GM23338 (cell line): ENCODE measurements at regions not wholly inside any gene's neighbourhood (a gene's known extent, or its start where the extent isn't known, plus 50 kb on each side); places are given as distances from the start of the nearest gene placed in this dataset.

Source experiments
- ATAC-seq: fragments of 200-7000 bp; cut with Tn5 transposase; 3 replicates; pipeline ENCODE4 v1.9.1; 2020
- DNase-seq: peaks from one replicate; pipeline ENCODE4 v3.0.0-alpha.2; 2015; ENCODE audit warnings: low spot score
- H2AFZ ChIP-seq: fragments of 200-600 bp; sonication (generic); 2 replicates; pipeline ENCODE4 v1.8.0; 2016; ENCODE audit warnings: antibody characterized with exemption, mild to moderate bottlenecking, moderate library complexity
- H3F3A ChIP-seq: fragments of 200-600 bp; sonication (generic); replicated peaks from 2 replicates; pipeline ENCODE4 v1.8.0; 2017; ENCODE audit warnings: antibody characterized with exemption, mixed run types, low read depth
- H3K27ac ChIP-seq: fragments of 200-600 bp; sonication (generic); 2 replicates; pipeline ENCODE4 v1.6.1; 2016; ENCODE audit warnings: low read depth
- H3K27me3 ChIP-seq: fragments of 200-600 bp; sonication (generic); 2 replicates; pipeline ENCODE4 v1.8.0; 2016; ENCODE audit warnings: mild to moderate bottlenecking, mixed run types, moderate library complexity; ENCODE audit not compliant: insufficient read depth
- H3K36me3 ChIP-seq: fragments of 200-600 bp; sonication (generic); 2 replicates; pipeline ENCODE4 v1.8.0; 2016; ENCODE audit warnings: mild to moderate bottlenecking; ENCODE audit not compliant: insufficient read depth
- H3K4me1 ChIP-seq: fragments of 200-600 bp; sonication (generic); 2 replicates; pipeline ENCODE4 v1.8.0; 2016; ENCODE audit warnings: mild to moderate bottlenecking, moderate library complexity; ENCODE audit not compliant: insufficient read depth
- H3K4me2 ChIP-seq: fragments of 200-600 bp; sonication (generic); 2 replicates; pipeline ENCODE4 v1.7.1; 2017; ENCODE audit warnings: mixed run types
- H3K4me3 ChIP-seq: fragments of 200-600 bp; sonication (generic); 2 replicates; pipeline ENCODE4 v1.6.1; 2016; ENCODE audit warnings: mixed run types
- H3K79me2 ChIP-seq: fragments of 200-600 bp; sonication (generic); replicated peaks from 2 replicates; pipeline ENCODE4 v1.8.0; 2017; ENCODE audit warnings: mild to moderate bottlenecking; ENCODE audit not compliant: insufficient read depth
- H3K9me2 ChIP-seq: fragments of 200-600 bp; sonication (generic); 2 replicates; pipeline ENCODE4 v1.8.0; 2017; ENCODE audit not compliant: insufficient read depth
- H4K20me1 ChIP-seq: fragments of 200-600 bp; sonication (generic); replicated peaks from 2 replicates; pipeline ENCODE4 v1.8.0; 2017; ENCODE audit warnings: mild to moderate bottlenecking; ENCODE audit not compliant: insufficient read depth
- H3K27ac Mint-ChIP-seq: 2 replicates; pipeline ENCODE4 v1.8.0; 2020; ENCODE audit warnings: inconsistent platforms, mild to moderate bottlenecking, moderate library complexity, mixed read lengths
- H3K27me3 Mint-ChIP-seq: 3 replicates; pipeline ENCODE4 v1.8.0; 2022; ENCODE audit warnings: low read depth, mild to moderate bottlenecking, moderate library complexity, mixed read lengths, inconsistent platforms; ENCODE audit not compliant: insufficient read depth, poor library complexity
- H3K36me3 Mint-ChIP-seq: 3 replicates; pipeline ENCODE4 v1.8.0; 2021; ENCODE audit warnings: low read depth, mild to moderate bottlenecking, inconsistent platforms, moderate library complexity, mixed read lengths
- H3K4me1 Mint-ChIP-seq: 3 replicates; pipeline ENCODE4 v1.8.0; 2020; ENCODE audit warnings: mild to moderate bottlenecking, inconsistent platforms, mixed read lengths
- H3K4me3 Mint-ChIP-seq: 3 replicates; pipeline ENCODE4 v1.8.0; 2021; ENCODE audit warnings: moderate library complexity, mild to moderate bottlenecking, inconsistent platforms, mixed read lengths
- H3K9me3 Mint-ChIP-seq: 3 replicates; pipeline ENCODE4 v1.8.0; 2020; ENCODE audit warnings: moderate library complexity, mild to moderate bottlenecking, inconsistent platforms, mixed read lengths
- CREB1 ChIP-seq: fragments of 250-450 bp; sonication (Bioruptor Pico); IDR thresholded peaks from 2 replicates; pipeline ENCODE4 v1.5.0; 2020; ENCODE audit warnings: low read depth, mild to moderate bottlenecking, moderate library complexity
- EZH2 ChIP-seq: fragments of 200-600 bp; sonication (generic); IDR thresholded peaks from one replicate; pipeline ENCODE4 v1.8.0; 2017; ENCODE audit warnings: antibody characterized with exemption, mild to moderate bottlenecking, low read depth; ENCODE audit not compliant: unreplicated experiment
- EZH2phosphoT487 ChIP-seq: fragments of 200-600 bp; sonication (generic); IDR thresholded peaks from one replicate; pipeline ENCODE4 v1.8.1; 2018; ENCODE audit warnings: antibody characterized with exemption; ENCODE audit not compliant: unreplicated experiment
- JUNB ChIP-seq: IDR thresholded peaks from one replicate; pipeline ENCODE4 v1.6.1; 2016; ENCODE audit warnings: antibody characterized with exemption; ENCODE audit not compliant: unreplicated experiment
- NANOG ChIP-seq: IDR thresholded peaks from 2 replicates; pipeline ENCODE4 v1.6.1; 2016; ENCODE audit warnings: antibody characterized with exemption, borderline replicate concordance
- POLR2AphosphoS5 ChIP-seq: IDR thresholded peaks from 2 replicates; pipeline ENCODE4 v1.6.1; 2016; ENCODE audit warnings: antibody characterized with exemption, low read depth
- ZNF114 ChIP-seq: fragments of 250-450 bp; sonication (Bioruptor Pico); IDR thresholded peaks from 2 replicates; pipeline ENCODE4 v1.5.0; 2020; ENCODE audit warnings: mild to moderate bottlenecking, moderate library complexity
- ZNF331 ChIP-seq: fragments of 250-450 bp; sonication (Bioruptor Pico); IDR thresholded peaks from 2 replicates; pipeline ENCODE4 v1.5.0; 2020; ENCODE audit warnings: low read depth, mild to moderate bottlenecking, moderate library complexity
- TF ChIP-seq, protein P1 (sequence below), 2 experiments: fragments of 200-600 bp in 1 of 2; sonication (generic) in 1 of 2; conservative IDR thresholded peaks; 2 replicates each; pipeline versions ENCODE4 v1.5.1 to v1.6.1; 2016 to 2017; ENCODE audit warnings: antibody characterized with exemption in 2 of 2, low read depth in 2 of 2, mild to moderate bottlenecking in 2 of 2, moderate library complexity in 1 of 2
- TF ChIP-seq, protein P2 (sequence below): IDR thresholded peaks from one replicate; pipeline ENCODE4 v1.6.1; 2018; ENCODE audit warnings: antibody characterized with exemption; ENCODE audit not compliant: unreplicated experiment
- TF ChIP-seq, protein P3 (sequence below): IDR thresholded peaks from 2 replicates; pipeline ENCODE4 v1.6.1; 2016; ENCODE audit warnings: antibody characterized with exemption

DNA sequence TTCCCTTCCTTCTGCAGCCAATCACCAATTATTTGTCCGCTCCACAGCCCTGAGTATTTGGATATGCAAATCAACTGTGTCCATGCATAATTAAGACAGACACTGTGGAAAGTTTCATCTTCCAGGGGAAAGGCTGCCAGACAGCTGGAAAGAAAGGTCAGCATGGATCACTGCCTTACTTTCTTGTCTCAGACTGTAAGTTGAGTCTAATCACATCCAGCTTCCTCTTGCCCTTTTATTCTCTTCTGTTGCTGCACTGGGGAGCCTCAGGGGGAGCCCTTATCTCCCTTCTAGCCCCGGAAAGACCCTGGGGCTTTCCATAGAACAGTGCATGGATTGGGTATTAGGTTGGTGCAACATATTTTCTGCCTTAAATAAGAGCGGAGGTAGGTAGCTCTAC, 182.9 kb downstream of the OMA1 start:
- no peaks in the 10 kb centered on the region for H3K27me3 ChIP-seq
- H3K4me3 ChIP-seq, result no peak overlapping the region
- H3F3A ChIP-seq, result no peaks in the 10 kb centered on the region
- no peaks in the 10 kb centered on the region; the same call in 1 of the 2 replicates for H3K36me3 ChIP-seq
- Mint-ChIP-seq H3K27me3 (no peaks in the 10 kb centered on the region), H3K4me1 (peaks cover 12% of the 10 kb centered on the region), H3K27ac (no peak overlapping the region), H3K9me3 (no peaks in the 10 kb centered on the region), H3K36me3 (no peaks in the 10 kb centered on the region), H3K4me3 (no peak overlapping the region)
- ATAC-seq (peak; percentile 72), DNase-seq (no peak)
- no peak overlapping the region for H3K27ac ChIP-seq
- peaks cover 16% of the 10 kb centered on the region; the same call in 1 of the 2 replicates for H3K9me2 ChIP-seq
- no peak overlapping the region for H3K4me2 ChIP-seq
- H3K79me2 ChIP-seq, result no peaks in the 10 kb centered on the region
- peak overlapping the region; percentile 59; the same call in 1 of the 2 replicates for H2AFZ ChIP-seq
- no peaks in the 10 kb centered on the region for H4K20me1 ChIP-seq
- H3K4me1 ChIP-seq, result no peaks in the 10 kb centered on the region
- TF ChIP-seq CREB1 (CRISPR knock-in tag), result no peak
- TF ChIP-seq, protein P1, sequence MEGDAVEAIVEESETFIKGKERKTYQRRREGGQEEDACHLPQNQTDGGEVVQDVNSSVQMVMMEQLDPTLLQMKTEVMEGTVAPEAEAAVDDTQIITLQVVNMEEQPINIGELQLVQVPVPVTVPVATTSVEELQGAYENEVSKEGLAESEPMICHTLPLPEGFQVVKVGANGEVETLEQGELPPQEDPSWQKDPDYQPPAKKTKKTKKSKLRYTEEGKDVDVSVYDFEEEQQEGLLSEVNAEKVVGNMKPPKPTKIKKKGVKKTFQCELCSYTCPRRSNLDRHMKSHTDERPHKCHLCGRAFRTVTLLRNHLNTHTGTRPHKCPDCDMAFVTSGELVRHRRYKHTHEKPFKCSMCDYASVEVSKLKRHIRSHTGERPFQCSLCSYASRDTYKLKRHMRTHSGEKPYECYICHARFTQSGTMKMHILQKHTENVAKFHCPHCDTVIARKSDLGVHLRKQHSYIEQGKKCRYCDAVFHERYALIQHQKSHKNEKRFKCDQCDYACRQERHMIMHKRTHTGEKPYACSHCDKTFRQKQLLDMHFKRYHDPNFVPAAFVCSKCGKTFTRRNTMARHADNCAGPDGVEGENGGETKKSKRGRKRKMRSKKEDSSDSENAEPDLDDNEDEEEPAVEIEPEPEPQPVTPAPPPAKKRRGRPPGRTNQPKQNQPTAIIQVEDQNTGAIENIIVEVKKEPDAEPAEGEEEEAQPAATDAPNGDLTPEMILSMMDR (conservative IDR thresholded peaks at IDR 0.05; ENCODE audit: low read depth in 2 of 2), result peak; percentile 11 to 26; a peak in 1 of 4 replicates

DNA sequence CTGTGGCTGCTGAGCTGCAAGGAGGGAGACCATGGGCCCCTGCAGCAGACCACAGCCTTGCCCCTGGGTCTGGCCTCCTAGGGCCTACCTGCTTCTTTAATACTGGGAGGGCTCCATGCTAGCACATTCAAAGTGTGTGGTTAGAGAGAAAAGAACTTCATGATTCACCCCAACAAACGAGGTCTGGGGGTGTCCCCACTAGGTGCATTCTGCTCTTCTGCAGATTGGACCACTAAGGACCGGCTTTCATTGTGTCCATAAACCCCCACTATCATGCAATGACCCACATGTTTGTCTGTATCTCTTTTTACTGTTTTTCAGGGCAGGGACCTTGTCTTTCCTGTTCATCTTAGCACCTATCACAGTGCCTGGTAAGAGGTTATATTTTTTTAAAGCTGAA, 185.4 kb downstream of the OMA1 start:
- ATAC-seq, result no peak
- H4K20me1 ChIP-seq, result no peaks in the 10 kb centered on the region
- no peaks in the 10 kb centered on the region for H3K36me3 Mint-ChIP-seq
- H3K79me2 ChIP-seq, result no peaks in the 10 kb centered on the region
- no peaks in the 10 kb centered on the region for H3K9me3 Mint-ChIP-seq
- peaks cover 8% of the 10 kb centered on the region; the same call in 1 of the 2 replicates for H3K9me2 ChIP-seq
- H3F3A ChIP-seq, result no peaks in the 10 kb centered on the region
- H3K36me3 ChIP-seq, result no peaks in the 10 kb centered on the region; the same call in 1 of the 2 replicates
- H3K4me1 Mint-ChIP-seq, result peaks cover 29% of the 10 kb centered on the region
- H2AFZ ChIP-seq, result no peak overlapping the region
- H3K27me3 ChIP-seq, result no peaks in the 10 kb centered on the region
- no peak overlapping the region for H3K4me3 ChIP-seq
- no peak overlapping the region for H3K27ac Mint-ChIP-seq
- TF ChIP-seq POLR2AphosphoS5, result no peak
- TF ChIP-seq, protein P1 (conservative IDR thresholded peaks at IDR 0.05; ENCODE audit: low read depth in 2 of 2), result no peak
- no peak overlapping the region for H3K4me2 ChIP-seq
- H3K4me1 ChIP-seq, result peaks cover 16% of the 10 kb centered on the region; the same call in 1 of the 2 replicates
- no peak overlapping the region for H3K4me3 Mint-ChIP-seq
- no peak for DNase-seq
- H3K27ac ChIP-seq, result no peak overlapping the region
- H3K27me3 Mint-ChIP-seq, result peaks cover 2% of the 10 kb centered on the region

DNA sequence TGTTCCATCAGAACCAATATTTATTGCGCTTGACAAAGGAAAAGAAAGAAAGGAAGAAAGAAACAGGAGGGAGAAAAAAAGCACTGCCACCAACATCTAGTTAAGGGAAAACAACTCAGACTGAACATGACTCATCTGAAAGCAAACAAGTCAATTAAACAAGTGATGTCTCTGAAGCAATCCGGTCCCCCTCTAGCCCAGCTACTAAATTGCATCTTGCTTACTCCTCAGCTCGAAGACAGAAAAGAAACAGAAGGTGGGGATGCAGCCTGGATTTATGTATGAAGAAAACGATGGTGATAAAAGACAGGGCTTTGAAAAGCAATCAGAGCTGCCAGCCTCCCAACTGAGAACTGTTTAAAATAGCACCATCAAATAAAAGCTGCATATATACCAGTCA, 188.2 kb downstream of the OMA1 start:
- Histone ChIP-seq H3K9me2 (no peaks in the 10 kb centered on the region), H3K27ac (no peak overlapping the region), H3K4me1 (peaks cover 16% of the 10 kb centered on the region; the same call in 1 of the 2 replicates), H3K4me3 (no peak overlapping the region), H3K36me3 (no peaks in the 10 kb centered on the region; the same call in 1 of the 2 replicates), H3K27me3 (no peaks in the 10 kb centered on the region), H3F3A (no peaks in the 10 kb centered on the region), H2AFZ (0 out of 2 replicates have a peak overlapping the region, but pooled peaks have one; percentile 56), H3K79me2 (no peaks in the 10 kb centered on the region), H3K4me2 (peak overlapping the region; percentile 46; the same call in 1 of the 2 replicates), H4K20me1 (no peaks in the 10 kb centered on the region)
- Mint-ChIP-seq H3K36me3 (no peaks in the 10 kb centered on the region), H3K4me3 (no peak overlapping the region), H3K27ac (no peak overlapping the region; the same call in 1 of the 2 replicates), H3K9me3 (no peaks in the 10 kb centered on the region), H3K27me3 (peaks cover 2% of the 10 kb centered on the region), H3K4me1 (peaks cover 25% of the 10 kb centered on the region)
- ATAC-seq (no peak), DNase-seq (peak; percentile 17)
- TF ChIP-seq, protein P2, sequence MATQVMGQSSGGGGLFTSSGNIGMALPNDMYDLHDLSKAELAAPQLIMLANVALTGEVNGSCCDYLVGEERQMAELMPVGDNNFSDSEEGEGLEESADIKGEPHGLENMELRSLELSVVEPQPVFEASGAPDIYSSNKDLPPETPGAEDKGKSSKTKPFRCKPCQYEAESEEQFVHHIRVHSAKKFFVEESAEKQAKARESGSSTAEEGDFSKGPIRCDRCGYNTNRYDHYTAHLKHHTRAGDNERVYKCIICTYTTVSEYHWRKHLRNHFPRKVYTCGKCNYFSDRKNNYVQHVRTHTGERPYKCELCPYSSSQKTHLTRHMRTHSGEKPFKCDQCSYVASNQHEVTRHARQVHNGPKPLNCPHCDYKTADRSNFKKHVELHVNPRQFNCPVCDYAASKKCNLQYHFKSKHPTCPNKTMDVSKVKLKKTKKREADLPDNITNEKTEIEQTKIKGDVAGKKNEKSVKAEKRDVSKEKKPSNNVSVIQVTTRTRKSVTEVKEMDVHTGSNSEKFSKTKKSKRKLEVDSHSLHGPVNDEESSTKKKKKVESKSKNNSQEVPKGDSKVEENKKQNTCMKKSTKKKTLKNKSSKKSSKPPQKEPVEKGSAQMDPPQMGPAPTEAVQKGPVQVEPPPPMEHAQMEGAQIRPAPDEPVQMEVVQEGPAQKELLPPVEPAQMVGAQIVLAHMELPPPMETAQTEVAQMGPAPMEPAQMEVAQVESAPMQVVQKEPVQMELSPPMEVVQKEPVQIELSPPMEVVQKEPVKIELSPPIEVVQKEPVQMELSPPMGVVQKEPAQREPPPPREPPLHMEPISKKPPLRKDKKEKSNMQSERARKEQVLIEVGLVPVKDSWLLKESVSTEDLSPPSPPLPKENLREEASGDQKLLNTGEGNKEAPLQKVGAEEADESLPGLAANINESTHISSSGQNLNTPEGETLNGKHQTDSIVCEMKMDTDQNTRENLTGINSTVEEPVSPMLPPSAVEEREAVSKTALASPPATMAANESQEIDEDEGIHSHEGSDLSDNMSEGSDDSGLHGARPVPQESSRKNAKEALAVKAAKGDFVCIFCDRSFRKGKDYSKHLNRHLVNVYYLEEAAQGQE, result no peak
- TF ChIP-seq ZNF331 (CRISPR knock-in tag) (no peak), JUNB (no peak), CREB1 (CRISPR knock-in tag) (no peak), NANOG (no peak), EZH2phosphoT487 (no peak), ZNF114 (CRISPR knock-in tag) (no peak), EZH2 (no peak)
- TF ChIP-seq, protein P3, sequence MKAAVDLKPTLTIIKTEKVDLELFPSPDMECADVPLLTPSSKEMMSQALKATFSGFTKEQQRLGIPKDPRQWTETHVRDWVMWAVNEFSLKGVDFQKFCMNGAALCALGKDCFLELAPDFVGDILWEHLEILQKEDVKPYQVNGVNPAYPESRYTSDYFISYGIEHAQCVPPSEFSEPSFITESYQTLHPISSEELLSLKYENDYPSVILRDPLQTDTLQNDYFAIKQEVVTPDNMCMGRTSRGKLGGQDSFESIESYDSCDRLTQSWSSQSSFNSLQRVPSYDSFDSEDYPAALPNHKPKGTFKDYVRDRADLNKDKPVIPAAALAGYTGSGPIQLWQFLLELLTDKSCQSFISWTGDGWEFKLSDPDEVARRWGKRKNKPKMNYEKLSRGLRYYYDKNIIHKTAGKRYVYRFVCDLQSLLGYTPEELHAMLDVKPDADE, result no peak
